HG02943 (cell line): ENCODE measurements at regions not wholly inside any gene's neighbourhood (a gene's known extent, or its start where the extent isn't known, plus 50 kb on each side); places are given as distances from the start of the nearest gene placed in this dataset.

Experiments
- ATAC-seq: cut with Tn5 transposase; IDR thresholded peaks from one replicate; pipeline ENCODE4 v1.9.1; 2021; ENCODE audit warnings: mild to moderate bottlenecking, low read depth, moderate library complexity; ENCODE audit not compliant: unreplicated experiment

DNA sequence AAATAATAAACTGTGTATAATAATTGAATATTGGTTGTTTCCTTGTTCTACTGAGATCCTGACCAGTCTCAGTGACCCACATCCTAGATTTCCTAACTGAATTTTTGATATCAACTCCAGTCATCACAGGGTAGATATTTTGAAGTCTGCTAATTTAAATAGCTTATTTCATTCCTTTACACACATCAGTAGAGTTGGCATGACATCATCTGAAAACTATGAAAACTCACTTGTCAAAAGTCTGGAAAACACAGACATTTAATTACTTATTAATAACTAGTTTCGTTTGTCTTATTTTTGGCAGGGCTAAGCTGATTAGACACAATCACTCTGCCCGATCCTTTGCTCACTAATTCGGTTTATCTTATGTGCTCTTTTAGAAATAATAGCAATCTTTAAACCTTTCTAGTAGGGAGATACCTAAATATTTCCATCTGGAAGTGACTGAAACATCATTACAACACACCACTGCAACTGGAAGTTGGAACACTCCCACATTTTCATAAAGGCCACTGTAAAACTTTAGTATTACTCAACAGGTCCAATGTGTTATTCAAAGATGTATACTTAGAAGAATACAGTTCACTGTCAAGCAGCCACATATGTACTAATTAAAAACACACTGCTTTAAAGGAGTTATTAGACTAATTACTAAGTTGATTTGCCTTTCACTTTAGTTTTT, 198.4 kb upstream of the ZNF717 start:
- ATAC-seq: no peak

DNA sequence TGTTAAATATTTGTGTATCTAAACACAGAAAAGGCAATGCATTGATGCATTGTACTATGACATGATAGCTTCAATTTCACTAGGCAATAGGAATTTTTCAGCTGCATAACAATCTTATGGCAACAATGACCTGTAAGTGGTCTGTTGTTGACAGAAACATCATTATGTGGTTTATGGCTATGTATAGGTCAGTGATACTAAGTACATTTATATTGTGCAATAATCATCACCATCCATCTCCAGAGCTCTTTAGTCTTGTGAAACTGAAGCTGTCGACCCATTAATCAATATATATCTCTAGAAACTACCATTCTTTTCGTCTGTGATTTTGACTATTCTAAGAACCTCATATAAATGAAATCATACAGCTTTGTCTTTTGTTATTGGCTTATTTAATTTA, 200.1 kb upstream of the ZNF717 start:
- ATAC-seq: no peak

DNA sequence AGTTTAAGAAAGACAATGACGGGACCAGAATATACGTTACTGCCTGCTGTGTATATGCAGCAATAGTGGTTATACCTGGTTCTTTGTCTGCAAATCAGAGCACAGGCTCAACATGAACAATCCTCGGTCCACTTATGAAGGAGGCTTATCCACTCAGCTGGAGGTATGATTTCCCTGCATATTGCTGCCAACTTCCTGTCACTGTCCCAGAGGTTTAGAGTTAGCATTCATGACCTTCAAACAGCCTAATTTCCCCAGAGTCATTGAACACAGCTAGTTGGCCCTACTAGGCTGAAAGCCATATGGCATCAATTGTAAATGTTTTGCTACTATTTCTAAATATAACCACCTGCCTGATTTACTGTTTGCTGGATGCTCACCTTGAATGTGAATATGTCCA, 224.9 kb upstream of the ZNF717 start:
- no peak for ATAC-seq

DNA sequence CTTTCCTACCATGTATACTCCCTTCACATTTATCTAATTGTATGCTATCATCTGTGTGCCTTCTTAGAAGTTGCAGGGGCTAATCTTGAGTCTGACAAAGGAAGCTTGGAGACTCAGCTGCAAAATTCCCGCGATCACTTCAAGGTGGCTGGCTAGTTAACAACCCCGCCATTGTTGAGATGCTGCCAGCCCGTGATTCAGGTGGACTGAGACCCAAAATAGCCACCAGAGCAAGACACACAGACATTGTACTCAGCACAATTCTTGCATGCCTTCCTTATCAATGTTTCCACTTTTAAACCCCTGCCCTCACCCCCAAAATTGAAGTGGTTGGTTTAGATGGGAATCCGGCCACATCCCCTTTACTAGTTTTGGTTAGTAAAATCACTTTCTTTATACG, 225.8 kb upstream of the ZNF717 start:
- ATAC-seq: no peak

DNA sequence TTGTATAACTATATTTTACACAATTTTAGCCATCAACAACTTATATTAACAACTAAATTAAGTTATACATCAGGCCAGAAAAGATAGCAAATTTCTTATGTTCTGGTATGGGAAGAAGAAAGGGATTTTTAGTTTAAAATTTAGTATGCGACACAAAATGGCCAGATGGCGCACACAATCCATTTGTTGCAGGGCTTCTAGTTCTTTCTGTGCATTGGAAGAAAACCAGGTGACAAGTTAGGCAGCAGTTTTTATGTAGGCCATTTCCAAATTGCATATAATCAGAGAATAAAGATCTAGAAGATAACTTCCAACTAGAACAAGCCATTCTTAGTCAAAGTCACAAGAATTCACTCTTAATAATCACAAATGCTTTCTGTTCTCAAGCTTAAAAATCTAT, 230.1 kb upstream of the ZNF717 start:
- ATAC-seq: no peak

DNA sequence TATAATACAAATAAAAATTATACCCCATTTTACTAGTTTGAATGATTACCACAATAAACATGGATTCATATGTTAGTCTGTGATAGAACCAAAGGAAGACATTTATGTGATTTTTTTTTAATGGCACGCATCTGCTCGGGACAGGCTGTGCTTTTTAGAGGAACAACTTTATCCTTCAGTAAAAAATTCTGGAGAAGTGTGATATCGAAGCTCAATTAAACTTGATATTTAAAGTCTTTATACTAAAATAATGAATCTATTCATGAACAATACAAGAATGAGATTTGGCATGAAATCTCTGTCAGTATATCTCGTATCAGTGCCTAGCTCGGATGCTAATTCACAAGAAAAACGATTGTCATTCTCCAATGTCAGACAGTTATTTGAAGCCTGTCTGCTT, 230.8 kb upstream of the ZNF717 start:
- ATAC-seq: no peak

DNA sequence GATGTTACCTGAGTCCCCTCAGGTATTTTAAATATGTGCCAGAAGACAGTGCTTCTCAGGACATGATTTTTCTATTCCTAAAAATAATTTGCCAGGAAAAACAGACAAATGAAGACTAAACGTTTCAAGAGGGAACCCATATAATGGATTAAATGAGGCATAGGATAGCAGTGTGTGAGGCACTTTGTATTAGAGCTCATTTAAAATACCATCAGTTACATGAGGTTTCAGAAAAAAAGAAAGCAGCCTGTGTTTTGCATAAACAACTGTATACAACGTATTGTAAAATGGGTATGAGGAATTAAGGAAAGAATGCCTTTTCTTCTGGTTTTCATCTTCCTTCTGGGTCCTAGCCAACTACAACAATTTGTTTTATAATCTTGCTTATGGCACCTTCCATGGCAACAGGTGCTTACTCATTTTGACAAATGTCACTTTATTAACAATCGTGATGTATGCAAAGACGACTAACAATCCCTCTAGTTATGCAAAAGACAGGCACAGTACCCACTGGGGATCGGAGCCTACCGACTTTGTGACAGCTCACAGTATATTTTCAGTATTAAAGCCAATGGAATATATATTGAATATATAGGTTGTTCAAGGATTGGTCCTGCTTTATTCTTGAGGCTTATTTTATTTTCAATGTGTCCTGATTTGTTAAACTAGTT, 231.6 kb upstream of the ZNF717 start:
- no peak for ATAC-seq

DNA sequence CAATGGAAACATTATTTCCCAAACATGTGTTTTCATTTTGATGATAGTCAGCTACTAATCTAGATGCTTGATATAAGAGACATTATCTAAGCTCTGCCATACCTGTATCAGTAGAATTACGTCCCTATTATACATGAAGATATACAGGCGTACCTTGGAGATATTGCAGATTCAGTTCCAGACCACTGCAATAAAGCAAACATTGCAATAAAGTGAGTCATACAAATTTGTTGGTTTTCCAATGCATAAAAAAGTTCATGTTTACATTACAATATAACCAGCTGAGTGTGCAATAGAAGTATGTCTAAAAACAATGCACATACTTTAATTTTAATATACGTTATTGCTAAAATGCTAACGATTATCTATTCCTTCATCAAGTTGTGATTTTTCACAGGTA, 236.0 kb upstream of the ZNF717 start:
- no peak for ATAC-seq

DNA sequence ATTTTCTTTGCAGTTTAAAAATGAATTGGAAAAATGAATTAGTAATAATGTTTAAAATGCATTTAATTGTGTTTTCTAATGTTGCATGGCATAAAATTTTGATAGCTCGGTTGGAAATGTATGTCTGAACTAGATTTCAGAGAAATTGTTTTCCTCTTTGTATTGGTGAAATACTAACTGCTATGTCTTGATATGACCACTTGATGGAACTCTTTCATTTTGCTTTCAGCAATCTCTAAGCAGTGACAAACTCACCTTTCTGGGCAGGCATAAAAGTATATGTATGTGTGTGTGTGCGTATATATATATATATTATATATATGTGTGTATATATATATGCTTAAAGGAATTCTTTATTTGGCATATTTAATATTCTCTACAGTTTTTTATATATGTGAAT, 239.3 kb upstream of the ZNF717 start:
- ATAC-seq: no peak

DNA sequence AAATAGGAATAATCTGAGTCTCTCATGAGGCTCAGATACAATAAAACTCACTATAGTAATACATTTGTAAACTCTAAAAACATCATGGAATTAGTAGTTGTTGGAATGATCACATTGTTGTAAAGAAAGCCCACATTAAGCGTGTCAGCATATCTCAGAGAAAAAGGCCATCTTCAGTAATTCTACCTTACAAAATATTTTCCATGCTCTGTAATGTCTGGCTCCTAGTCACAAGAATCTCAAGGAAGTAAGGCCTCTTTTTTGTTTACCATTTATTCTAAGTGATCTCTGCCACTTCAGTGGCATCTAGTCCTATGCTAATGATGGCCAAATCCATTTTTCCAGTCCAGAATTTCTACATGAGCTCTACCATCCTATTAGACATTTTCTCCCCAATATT, 240.2 kb upstream of the ZNF717 start:
- ATAC-seq: no peak

DNA sequence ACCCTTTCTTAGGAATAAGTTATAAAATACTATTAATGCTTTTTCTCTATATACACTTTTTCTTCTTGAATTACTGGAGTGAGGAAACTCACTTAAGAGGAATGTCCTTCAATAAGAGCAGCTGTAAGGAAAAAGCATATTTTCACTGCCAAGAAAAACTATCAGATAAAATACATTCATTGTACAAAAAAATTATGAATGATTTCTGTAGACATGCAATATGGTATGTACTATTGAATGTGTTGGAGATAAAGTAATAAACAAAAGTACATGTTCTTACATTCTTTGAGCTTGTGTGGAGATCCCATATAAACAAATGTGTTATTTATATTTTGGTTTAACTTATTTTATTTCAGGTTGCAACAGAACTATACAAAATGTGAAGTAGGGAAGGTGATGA, 241.0 kb upstream of the ZNF717 start:
- no peak for ATAC-seq

DNA sequence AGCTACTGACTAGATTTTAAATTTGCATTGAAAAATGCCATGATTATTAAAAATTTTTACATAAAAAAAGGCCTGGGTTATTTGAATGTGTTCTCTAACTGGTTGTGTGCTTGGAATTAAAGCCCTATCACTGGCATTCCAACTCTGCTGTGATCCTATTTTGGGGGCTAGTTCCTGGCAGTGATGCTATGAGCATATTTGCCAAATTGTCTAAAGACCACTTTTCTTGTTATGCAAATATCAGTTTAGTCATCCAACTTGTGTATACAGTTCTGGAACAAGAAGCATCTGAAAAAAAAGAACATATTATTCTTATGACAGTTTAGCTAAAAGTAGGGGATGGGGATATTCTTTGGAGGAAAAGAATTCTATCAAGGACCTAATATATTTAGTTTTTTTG, 243.4 kb upstream of the ZNF717 start:
- no peak for ATAC-seq

DNA sequence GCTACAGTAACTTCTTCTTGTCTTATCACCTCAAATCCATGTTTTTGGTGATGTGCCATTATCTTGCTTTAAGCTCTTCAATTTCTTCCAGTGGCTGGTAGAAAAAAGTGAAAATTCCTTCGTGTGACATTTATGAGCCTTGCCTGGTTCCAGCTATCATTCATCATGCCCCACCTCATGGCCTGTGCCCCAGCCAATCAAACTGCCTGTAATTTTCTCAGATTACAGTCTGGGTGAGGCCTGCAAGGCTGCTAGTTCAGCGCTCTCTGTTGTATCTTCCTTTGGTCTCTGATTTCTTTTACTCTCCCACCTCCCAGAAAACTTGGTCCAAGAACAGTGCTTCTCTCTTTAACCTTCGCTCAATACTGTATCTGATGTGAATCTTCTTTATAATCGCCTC, 249.3 kb upstream of the ZNF717 start:
- no peak for ATAC-seq

DNA sequence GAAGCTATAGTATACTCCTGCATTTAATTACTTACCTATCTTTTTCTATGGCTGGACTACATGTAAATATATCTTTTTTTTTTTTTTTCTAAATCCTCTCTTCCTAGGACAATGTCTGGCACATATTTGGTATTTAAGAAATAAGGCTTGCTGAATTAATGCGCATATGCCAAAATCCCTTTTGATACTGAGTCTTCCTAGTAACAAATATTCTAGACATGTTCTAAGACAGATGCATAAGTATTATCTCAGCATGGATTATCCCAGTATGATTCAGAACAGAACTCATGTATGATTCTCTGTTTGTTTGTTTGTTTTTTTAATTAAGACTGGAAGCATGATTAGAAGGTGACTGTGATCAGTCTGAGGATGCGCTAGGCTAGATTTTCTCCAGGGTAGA, 249.8 kb upstream of the ZNF717 start:
- no peak for ATAC-seq

DNA sequence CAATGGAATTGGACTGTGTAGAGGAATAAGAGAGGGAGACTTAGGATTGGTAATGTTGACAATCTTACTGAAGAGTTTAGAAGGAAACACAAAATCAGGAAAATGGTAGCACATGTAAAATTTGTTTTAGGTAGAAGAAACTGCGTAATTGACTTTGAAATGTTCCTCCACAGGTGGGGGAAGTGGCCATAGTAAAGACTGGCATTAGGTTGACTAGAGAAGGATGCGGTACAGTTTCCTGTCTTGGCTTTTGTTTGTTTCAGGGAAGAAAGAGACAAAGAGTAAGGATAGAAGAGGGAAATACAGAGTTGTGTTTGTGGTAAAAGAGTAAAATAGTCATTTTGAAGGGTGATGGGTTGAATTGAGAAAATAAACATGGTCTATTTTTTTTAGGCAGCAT, 253.6 kb upstream of the ZNF717 start:
- no peak for ATAC-seq

DNA sequence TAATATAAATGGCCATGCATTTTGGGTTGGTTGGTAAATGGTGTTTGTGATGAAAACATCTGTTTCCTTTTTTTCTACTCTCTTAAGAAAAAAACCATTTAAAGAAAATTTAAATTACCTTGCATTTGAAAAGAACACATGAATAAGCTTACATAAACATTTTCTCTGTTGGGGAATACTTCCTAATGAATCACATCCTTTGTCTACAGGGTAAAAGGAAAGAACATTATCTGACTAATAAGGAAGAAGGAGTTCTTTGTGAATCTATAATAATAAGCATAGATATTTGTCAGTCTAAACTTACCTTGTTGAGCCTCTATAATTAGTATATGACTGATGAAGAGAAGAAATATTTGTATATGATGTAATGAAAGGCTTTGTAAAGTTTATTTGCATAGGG, 254.1 kb upstream of the ZNF717 start:
- no peak for ATAC-seq

DNA sequence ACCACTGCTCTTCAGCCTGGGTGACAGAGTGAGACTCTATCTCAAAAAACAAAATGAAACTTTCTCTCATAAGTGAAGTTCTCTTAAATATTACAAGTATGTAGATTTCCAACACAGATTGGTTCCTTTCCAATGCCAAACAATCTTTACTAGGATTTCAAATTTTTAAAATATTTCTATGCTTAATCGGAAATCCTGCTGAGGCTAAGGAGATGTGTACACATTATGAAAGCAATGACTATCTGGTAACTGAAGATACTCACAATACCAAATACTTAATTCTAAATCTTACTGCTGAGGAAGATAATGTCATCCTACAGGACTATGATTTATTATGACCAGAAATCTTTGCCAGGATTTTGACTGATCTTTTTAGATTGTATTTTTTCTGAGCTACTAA, 255.6 kb upstream of the ZNF717 start:
- ATAC-seq: no peak

DNA sequence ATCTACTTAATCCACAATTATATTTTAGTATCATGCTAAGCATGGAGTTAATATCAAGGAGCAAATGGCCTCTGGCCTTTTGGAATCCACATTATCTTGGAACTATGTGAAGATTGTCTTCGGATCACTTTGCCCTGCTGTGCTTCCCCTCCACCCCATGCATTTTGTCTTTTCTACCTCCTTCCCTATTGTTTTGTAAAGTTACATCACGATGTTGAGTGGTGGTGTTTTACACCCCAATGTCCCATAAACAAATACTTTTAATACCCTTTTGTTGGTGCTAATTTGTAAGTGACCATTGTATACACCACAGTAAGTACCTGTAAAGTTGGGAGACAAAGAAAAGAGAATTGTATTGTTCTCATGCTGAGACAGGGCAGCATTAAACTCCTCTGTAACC, 258.4 kb upstream of the ZNF717 start:
- ATAC-seq: no peak

DNA sequence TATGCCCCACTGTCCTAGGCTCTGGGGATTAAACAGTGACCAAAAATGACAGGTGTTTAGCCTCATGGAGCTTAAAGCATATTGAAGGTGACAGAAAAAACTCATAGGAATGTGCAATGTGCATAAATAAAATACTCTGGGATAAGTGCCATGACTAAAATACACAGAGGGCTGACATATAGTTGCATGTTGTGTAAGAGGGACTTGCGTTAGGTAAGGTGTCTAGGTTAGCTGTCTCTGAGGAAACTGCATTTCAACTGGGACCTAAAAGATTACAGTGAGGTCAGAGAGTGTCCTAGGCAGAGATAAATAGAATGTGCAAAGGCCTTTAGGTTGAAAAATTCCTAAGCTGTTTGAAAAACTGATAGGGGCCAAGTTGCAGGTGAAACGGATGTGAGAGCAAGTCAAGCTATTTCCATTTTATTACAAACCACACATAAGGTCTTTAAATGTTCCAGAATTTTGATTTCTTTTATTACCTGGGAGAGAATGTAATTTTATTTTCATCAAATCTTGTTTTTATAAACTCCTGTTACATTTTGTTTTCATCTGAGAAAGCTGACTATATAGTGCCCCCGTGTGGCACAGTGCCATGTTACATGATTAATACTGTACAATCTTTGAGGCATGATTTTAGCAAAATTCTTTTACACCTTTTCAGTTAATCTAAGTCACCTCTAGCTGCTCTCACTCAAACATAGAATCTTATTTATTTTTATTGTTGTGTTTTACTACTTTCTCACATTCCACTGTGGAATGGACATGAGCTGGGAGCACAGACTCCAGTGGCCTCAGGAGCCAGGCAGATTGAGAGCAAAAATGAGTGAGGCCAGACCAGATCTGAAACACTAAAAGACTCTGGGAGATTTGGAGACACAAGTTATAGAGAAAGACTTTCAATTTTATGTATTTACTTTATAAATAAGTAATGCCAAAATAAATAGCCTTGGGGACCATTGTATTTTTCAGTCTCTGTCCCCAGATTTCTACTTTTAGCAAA, 259.6 kb upstream of the ZNF717 start:
- ATAC-seq: no peak

DNA sequence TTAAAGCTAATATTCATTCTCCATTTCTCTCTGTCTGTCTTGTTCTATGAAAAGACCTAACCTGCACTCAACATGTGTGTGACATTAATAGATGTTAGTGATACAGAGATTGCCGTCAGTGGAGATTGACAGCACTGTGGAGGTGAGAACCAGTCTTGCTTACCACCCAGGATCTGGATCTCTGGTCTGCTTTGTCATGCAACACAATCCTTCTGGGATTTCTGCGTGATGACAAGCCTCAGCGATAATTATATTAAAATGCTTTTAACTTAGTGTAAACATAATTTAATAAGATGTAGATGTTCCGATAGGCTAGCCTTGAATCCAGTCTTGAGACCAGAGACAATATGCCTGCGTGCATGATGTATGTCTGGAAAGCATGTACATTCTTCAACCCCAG, 262.0 kb upstream of the ZNF717 start:
- ATAC-seq: no peak

DNA sequence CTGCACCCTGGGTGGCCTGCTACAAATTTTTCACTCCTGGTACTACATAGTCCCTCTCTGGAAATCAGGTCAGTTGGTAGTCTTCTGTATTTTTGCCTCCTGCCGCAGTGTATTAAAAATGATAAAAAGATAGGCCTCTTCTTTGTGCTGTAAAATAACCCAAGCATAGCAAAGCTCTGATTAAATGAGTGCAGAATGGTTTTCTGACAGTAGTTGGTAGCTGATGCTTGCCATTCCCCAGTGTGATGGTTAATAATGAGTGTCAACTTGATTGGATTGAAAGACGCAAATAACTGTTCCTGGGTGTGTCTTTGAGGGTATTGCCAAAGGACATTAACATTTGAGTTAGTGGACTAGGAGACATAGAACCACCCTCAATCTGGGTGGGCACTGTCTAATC, 264.4 kb upstream of the ZNF717 start:
- ATAC-seq: no peak
